A549 (cell line): ENCODE measurements at regions not wholly inside any gene's neighbourhood (a gene's known extent, or its start where the extent isn't known, plus 50 kb on each side); places are given as distances from the start of the nearest gene placed in this dataset.

ENCODE experiments used
- ATAC-seq, 2 experiments: fragments of 200-7000 bp in 1 of 2; fragments of >200 bp in 1 of 2; cut with Nextera tagmentation in 1 of 2; cut with Tn5 transposase in 1 of 2; 3 replicates each; pipeline versions ENCODE4 v1.8.0 to v1.9.1; 2018 to 2020; ENCODE audit warnings: mild to moderate bottlenecking in 1 of 2, moderate library complexity in 1 of 2
- CTCF ChIA-PET: fragments of 300-600 bp; sonication (Branson Sonifier 250); formaldehyde crosslinking; extraction: SDS; loops from one replicate; lab custom pipeline; 2021; ENCODE audit warnings: antibody characterized with exemption, inconsistent platforms; lab: Yijun Ruan, JAX
- POLR2A ChIA-PET: fragments of 350-600 bp; formaldehyde crosslinking; extraction: SDS; loops from one replicate; lab custom pipeline; 2021; ENCODE audit warnings: antibody characterized with exemption, inconsistent platforms; lab: Yijun Ruan, JAX
- DNase-seq, 2 experiments: peaks; one replicate each; pipeline versions ENCODE4 v3.0.0 to v3.0.0-alpha.2; 2011 to 2016; ENCODE audit warnings: low read depth in 1 of 2, low spot score in 1 of 2
- FAIRE-seq: peaks from 2 replicates; lab custom pipeline; 2011; peaks lifted over from hg19 to GRCh38; lab: Jason Lieb, UNC
- H3K27ac ChIP-seq, 2 experiments: fragments of >200 bp; sonication (Bioruptor Twin); formaldehyde crosslinking; 3 replicates each; pipeline ENCODE4 v1.5.1; 2016 to 2017
- H3K4me1 ChIP-seq: fragments of >200 bp; sonication (Bioruptor Twin); formaldehyde crosslinking; 3 replicates; pipeline ENCODE4 v1.6.1; 2016
- H3K4me2 ChIP-seq: fragments of >200 bp; sonication (Bioruptor Twin); formaldehyde crosslinking; 3 replicates; pipeline ENCODE4 v1.6.1; 2016
- H3K4me3 ChIP-seq: fragments of >200 bp; sonication (Bioruptor Twin); formaldehyde crosslinking; 3 replicates; pipeline ENCODE4 v1.5.1; 2016
- H3K9me3 ChIP-seq: fragments of >200 bp; sonication (Bioruptor Twin); formaldehyde crosslinking; 3 replicates; pipeline ENCODE4 v1.6.1; 2016
- BHLHE40 ChIP-seq: IDR thresholded peaks from 2 replicates; pipeline ENCODE4 v1.6.1; 2012; ENCODE audit warnings: low read depth, low read length, inconsistent platforms
- CEBPB ChIP-seq, 2 experiments: fragments of >200 bp in 1 of 2; sonication (Bioruptor Twin) in 1 of 2; formaldehyde crosslinking in 1 of 2; IDR thresholded peaks; 2 replicates each; pipeline ENCODE4 v1.6.1; 2012 to 2016
- CHD4 ChIP-seq: fragments of 200-600 bp; sonication (generic); IDR thresholded peaks from 2 replicates; pipeline ENCODE4 v1.6.1; 2016; ENCODE audit warnings: antibody characterized with exemption, mild to moderate bottlenecking, borderline replicate concordance
- EHF ChIP-seq: fragments of 250-450 bp; sonication (Bioruptor Pico); IDR thresholded peaks from 2 replicates; pipeline ENCODE4 v1.5.0; 2020; ENCODE audit warnings: mild to moderate bottlenecking
- EHMT2 ChIP-seq: fragments of 200-600 bp; sonication (generic); IDR thresholded peaks from 2 replicates; pipeline ENCODE4 v1.6.1; 2016; ENCODE audit warnings: antibody characterized with exemption, low read depth, mild to moderate bottlenecking, moderate library complexity
- EP300 ChIP-seq, 2 experiments: fragments of >200 bp; sonication (Bioruptor Twin); formaldehyde crosslinking; IDR thresholded peaks; 2 replicates in 1 of 2; 3 replicates in 1 of 2; pipeline ENCODE4 v1.6.1; 2016 to 2017
- FOSL2 ChIP-seq, 2 experiments: fragments of 450-650 bp in 1 of 2; fragments of >200 bp in 1 of 2; sonication (Bioruptor Twin) in 1 of 2; formaldehyde crosslinking; IDR thresholded peaks; 2 replicates each; pipeline versions ENCODE4 v1.5.0 to v1.6.1; 2016 to 2020; ENCODE audit warnings: mild to moderate bottlenecking in 1 of 2, moderate library complexity in 1 of 2
- GATA3 ChIP-seq: IDR thresholded peaks from 2 replicates; pipeline ENCODE4 v1.6.1; 2012; ENCODE audit warnings: borderline replicate concordance
- HDAC2 ChIP-seq: fragments of 200-600 bp; sonication (generic); IDR thresholded peaks from 2 replicates; pipeline ENCODE4 v1.6.1; 2016
- HEYL ChIP-seq: fragments of 250-450 bp; sonication (Bioruptor Pico); IDR thresholded peaks from 2 replicates; pipeline ENCODE4 v1.8.0; 2021; ENCODE audit warnings: mild to moderate bottlenecking, moderate library complexity
- HOXA7 ChIP-seq: fragments of 250-450 bp; sonication (Bioruptor Pico); IDR thresholded peaks from 2 replicates; pipeline ENCODE4 v1.5.0; 2020; ENCODE audit warnings: mild to moderate bottlenecking, moderate library complexity
- HOXB13 ChIP-seq: fragments of 250-450 bp; sonication (Bioruptor Pico); IDR thresholded peaks from 2 replicates; pipeline ENCODE4 v1.5.0; 2020; ENCODE audit warnings: low read depth, mild to moderate bottlenecking, moderate library complexity
- HOXB5 ChIP-seq: fragments of 250-450 bp; sonication (Bioruptor Pico); IDR thresholded peaks from 2 replicates; pipeline ENCODE4 v1.5.0; 2020; ENCODE audit warnings: mild to moderate bottlenecking, moderate library complexity
- JUN ChIP-seq, 2 experiments: fragments of >200 bp; sonication (Bioruptor Twin); formaldehyde crosslinking; IDR thresholded peaks; 2 replicates in 1 of 2; 3 replicates in 1 of 2; pipeline ENCODE4 v1.6.1; 2016 to 2017
- JUNB ChIP-seq: fragments of >200 bp; sonication (Bioruptor Twin); formaldehyde crosslinking; IDR thresholded peaks from 2 replicates; pipeline ENCODE4 v1.6.1; 2016
- KDM5A ChIP-seq: fragments of 200-600 bp; sonication (generic); IDR thresholded peaks from 2 replicates; pipeline ENCODE4 v1.6.1; 2016; ENCODE audit warnings: antibody characterized with exemption, mild to moderate bottlenecking
- MAFK ChIP-seq: fragments of 450-650 bp; IDR thresholded peaks from 2 replicates; pipeline ENCODE4 v1.6.1; 2014; ENCODE audit not compliant: partially characterized antibody
- RCOR1 ChIP-seq: fragments of 150-350 bp; IDR thresholded peaks from 2 replicates; pipeline ENCODE4 v1.6.1; 2014; ENCODE audit warnings: antibody characterized with exemption, low read length, low read depth
- RNF2 ChIP-seq: fragments of 200-600 bp; sonication (generic); IDR thresholded peaks from 2 replicates; pipeline ENCODE4 v1.6.1; 2016; ENCODE audit warnings: low read depth, mild to moderate bottlenecking, antibody characterized with exemption, moderate library complexity, borderline replicate concordance
- SREBF2 ChIP-seq: fragments of 450-650 bp; IDR thresholded peaks from 2 replicates; pipeline ENCODE4 v1.6.1; 2014; ENCODE audit warnings: mild to moderate bottlenecking, moderate library complexity
- TP53 ChIP-seq: fragments of 250-450 bp; sonication (Bioruptor Pico); IDR thresholded peaks from 2 replicates; pipeline ENCODE4 v1.5.0; 2021; ENCODE audit warnings: mild to moderate bottlenecking, moderate library complexity
- ZC3H11A ChIP-seq: fragments of 450-650 bp; IDR thresholded peaks from 2 replicates; pipeline ENCODE4 v1.6.1; 2014; ENCODE audit warnings: antibody characterized with exemption, mild to moderate bottlenecking
- ZFP36 ChIP-seq: fragments of 450-650 bp; IDR thresholded peaks from 2 replicates; pipeline ENCODE4 v1.6.1; 2014; ENCODE audit warnings: borderline replicate concordance; ENCODE audit not compliant: partially characterized antibody
- ZNF302 ChIP-seq: fragments of 250-450 bp; sonication (Bioruptor Pico); IDR thresholded peaks from 2 replicates; pipeline ENCODE4 v1.9.0; 2021; ENCODE audit warnings: inconsistent platforms, mild to moderate bottlenecking, moderate library complexity
- ZSCAN20 ChIP-seq: fragments of 250-450 bp; sonication (Bioruptor Pico); IDR thresholded peaks from 2 replicates; pipeline ENCODE4 v1.8.0; 2022; ENCODE audit warnings: mild to moderate bottlenecking, moderate library complexity
- WGBS: methylation state at CpG from one replicate; pipeline ENCODE4 v1.1.6; 2017; ENCODE audit errors: missing lambda C conversion rate; 5-methylcytosine and 5-hydroxymethylcytosine counted together
- TF ChIP-seq, protein P1 (sequence below): fragments of 150-350 bp; IDR thresholded peaks from 2 replicates; pipeline ENCODE4 v1.6.1; 2014; ENCODE audit warnings: low read depth, mild to moderate bottlenecking, low read length
- TF ChIP-seq, protein P2 (sequence below): IDR thresholded peaks from 2 replicates; pipeline ENCODE4 v1.6.1; 2012
- TF ChIP-seq, protein P3 (sequence below): fragments of 250-450 bp; sonication (Bioruptor Pico); IDR thresholded peaks from 2 replicates; pipeline ENCODE4 v1.5.0; 2020; ENCODE audit warnings: low read depth, mild to moderate bottlenecking, moderate library complexity
- TF ChIP-seq, protein P4 (sequence below): fragments of >200 bp; sonication (Bioruptor Twin); formaldehyde crosslinking; IDR thresholded peaks from 3 replicates; pipeline ENCODE4 v1.5.1; 2016

DNA sequence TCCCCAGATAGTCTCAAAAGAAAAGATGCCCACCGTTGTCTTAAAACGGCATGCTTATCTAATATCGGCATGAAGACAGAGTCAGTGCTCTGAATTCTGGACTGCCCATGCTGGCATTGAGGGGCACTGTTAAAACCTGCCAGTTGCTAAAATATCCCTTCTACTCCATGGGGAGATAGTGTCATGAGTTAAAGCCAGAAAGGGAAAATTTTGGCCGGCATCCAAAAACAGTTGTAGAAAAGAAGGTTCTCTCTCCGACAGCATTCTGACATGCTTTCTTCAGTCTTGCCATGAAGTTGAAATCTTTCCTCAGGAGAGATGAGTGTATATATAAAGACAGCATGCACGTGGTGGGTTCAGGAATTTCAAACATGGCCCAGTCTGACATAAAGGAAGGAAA lies 401.3 kb upstream of the PIK3C3 start:
- H3K4me1 ChIP-seq, result no peaks in the 10 kb centered on the region
- no peak overlapping the region for H3K27ac ChIP-seq
- no peak overlapping the region for H3K4me3 ChIP-seq
- 51% methylated on average over 6 of the region's 6 CpGs for WGBS
- H3K4me2 ChIP-seq, result no peak overlapping the region
- TF ChIP-seq ZNF302 (CRISPR knock-in tag) (no peak), JUNB (no peak), HEYL (no peak), MAFK (no peak), BHLHE40 (no peak), HOXB13 (CRISPR knock-in tag) (no peak), HOXA7 (CRISPR knock-in tag) (no peak), CHD4 (no peak), ZSCAN20 (no peak), HDAC2 (no peak), RNF2 (no peak), FOSL2 (IDR thresholded peaks at IDR 0.05) (no peak), FOSL2 (CRISPR knock-in tag; IDR thresholded peaks at IDR 0.05) (no peak), EP300 (IDR thresholded peaks at IDR 0.05) (no peak), EHF (CRISPR knock-in tag) (no peak)
- TF ChIP-seq, protein P1, sequence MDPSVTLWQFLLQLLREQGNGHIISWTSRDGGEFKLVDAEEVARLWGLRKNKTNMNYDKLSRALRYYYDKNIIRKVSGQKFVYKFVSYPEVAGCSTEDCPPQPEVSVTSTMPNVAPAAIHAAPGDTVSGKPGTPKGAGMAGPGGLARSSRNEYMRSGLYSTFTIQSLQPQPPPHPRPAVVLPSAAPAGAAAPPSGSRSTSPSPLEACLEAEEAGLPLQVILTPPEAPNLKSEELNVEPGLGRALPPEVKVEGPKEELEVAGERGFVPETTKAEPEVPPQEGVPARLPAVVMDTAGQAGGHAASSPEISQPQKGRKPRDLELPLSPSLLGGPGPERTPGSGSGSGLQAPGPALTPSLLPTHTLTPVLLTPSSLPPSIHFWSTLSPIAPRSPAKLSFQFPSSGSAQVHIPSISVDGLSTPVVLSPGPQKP, result no peak
- TF ChIP-seq, all 56 proteins: peak for 0
- ATAC-seq (no peak), DNase-seq (no peak), FAIRE-seq (no peak)
- ChIA-PET POLR2A (no interaction called here), CTCF (interaction anchor here (0.8 kb wide), 1 partner anchor 67 kb away, joined by 3 read pairs; no protein-coding TSS in a partner anchor)
- no peaks in the 10 kb centered on the region for H3K9me3 ChIP-seq

DNA sequence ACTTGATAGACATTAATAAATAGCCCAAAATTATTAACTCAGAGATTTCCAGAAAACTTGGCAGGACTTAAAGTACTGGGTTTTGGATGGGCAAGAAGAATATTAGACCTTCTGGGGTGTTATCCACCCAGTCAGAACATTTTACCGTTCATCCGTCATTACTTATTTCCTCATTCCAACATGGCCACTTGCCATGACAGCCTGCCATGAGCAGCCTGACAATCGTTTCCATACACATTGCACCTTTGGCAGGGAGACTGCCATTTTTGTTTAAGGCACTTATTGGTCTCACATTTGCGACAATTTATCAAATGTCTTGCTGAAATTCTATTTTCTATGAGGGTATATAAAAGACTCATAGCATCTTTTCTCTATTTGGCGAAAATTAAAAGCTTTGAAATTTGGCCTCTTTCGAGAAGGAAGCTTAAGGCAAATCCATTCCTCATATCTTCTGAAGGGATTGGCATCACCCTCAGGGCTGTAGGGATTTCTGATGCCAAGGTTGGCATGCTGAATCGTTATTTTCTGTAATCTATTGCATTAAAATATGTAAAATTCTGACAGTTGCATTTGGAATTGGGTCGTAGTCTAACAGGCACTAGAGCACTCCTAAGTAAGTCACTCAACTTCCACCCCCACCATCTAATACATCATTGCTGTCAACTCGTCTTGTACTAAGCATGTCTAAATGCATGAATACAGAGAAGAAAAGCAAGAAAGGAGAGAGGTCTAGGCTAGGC lies 406.3 kb upstream of the PIK3C3 start:
- ChIA-PET CTCF (no interaction called here), POLR2A (no interaction called here)
- Histone ChIP-seq H3K9me3 (no peaks in the 10 kb centered on the region), H3K4me2 (no peak overlapping the region), H3K4me1 (no peaks in the 10 kb centered on the region), H3K4me3 (no peak overlapping the region), H3K27ac (no peak overlapping the region)
- 3% methylated on average over 9 of the region's 9 CpGs for WGBS
- FAIRE-seq (no peak), DNase-seq (no peak), ATAC-seq (no peak)
- TF ChIP-seq, protein P2, sequence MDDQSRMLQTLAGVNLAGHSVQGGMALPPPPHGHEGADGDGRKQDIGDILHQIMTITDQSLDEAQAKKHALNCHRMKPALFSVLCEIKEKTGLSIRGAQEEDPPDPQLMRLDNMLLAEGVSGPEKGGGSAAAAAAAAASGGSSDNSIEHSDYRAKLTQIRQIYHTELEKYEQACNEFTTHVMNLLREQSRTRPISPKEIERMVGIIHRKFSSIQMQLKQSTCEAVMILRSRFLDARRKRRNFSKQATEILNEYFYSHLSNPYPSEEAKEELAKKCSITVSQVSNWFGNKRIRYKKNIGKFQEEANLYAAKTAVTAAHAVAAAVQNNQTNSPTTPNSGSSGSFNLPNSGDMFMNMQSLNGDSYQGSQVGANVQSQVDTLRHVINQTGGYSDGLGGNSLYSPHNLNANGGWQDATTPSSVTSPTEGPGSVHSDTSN, result no peak
- TF ChIP-seq ZC3H11A (no peak), MAFK (no peak), TP53 (CRISPR knock-in tag) (no peak), CHD4 (no peak), JUN (IDR thresholded peaks at IDR 0.05) (no peak), RCOR1 (no peak), SREBF2 (no peak), ZFP36 (no peak), EHMT2 (no peak), CEBPB (IDR thresholded peaks at IDR 0.05) (no peak), BHLHE40 (no peak), KDM5A (no peak), RNF2 (no peak), JUNB (no peak), HOXB5 (no peak), GATA3 (no peak)
- TF ChIP-seq, protein P3, sequence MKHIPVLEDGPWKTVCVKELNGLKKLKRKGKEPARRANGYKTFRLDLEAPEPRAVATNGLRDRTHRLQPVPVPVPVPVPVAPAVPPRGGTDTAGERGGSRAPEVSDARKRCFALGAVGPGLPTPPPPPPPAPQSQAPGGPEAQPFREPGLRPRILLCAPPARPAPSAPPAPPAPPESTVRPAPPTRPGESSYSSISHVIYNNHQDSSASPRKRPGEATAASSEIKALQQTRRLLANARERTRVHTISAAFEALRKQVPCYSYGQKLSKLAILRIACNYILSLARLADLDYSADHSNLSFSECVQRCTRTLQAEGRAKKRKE (CRISPR knock-in tag), result no peak
- TF ChIP-seq, protein P4, sequence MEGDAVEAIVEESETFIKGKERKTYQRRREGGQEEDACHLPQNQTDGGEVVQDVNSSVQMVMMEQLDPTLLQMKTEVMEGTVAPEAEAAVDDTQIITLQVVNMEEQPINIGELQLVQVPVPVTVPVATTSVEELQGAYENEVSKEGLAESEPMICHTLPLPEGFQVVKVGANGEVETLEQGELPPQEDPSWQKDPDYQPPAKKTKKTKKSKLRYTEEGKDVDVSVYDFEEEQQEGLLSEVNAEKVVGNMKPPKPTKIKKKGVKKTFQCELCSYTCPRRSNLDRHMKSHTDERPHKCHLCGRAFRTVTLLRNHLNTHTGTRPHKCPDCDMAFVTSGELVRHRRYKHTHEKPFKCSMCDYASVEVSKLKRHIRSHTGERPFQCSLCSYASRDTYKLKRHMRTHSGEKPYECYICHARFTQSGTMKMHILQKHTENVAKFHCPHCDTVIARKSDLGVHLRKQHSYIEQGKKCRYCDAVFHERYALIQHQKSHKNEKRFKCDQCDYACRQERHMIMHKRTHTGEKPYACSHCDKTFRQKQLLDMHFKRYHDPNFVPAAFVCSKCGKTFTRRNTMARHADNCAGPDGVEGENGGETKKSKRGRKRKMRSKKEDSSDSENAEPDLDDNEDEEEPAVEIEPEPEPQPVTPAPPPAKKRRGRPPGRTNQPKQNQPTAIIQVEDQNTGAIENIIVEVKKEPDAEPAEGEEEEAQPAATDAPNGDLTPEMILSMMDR, result no peak
- TF ChIP-seq, protein P1, result no peak
